CD4-positive, alpha-beta memory T cell (primary cell): ENCODE measurements at regions not wholly inside any gene's neighbourhood (a gene's known extent, or its start where the extent isn't known, plus 50 kb on each side); places are given as distances from the start of the nearest gene placed in this dataset.

Source experiments
- CTCF ChIA-PET: fragments of 350-600 bp; sonication (Branson Sonifier 250); formaldehyde crosslinking; loops from one replicate; lab custom pipeline; 2021; ENCODE audit warnings: inconsistent platforms; ENCODE audit not compliant: partially characterized antibody; lab: Charles Lee
- POLR2A ChIA-PET: fragments of 350-600 bp; sonication (Branson Sonifier 250); formaldehyde crosslinking; loops from one replicate; lab custom pipeline; 2021; ENCODE audit not compliant: partially characterized antibody; lab: Charles Lee
- DNase-seq, 5 donors: peaks; one replicate each; pipeline versions ENCODE4 v3.0.0 to v3.0.0-alpha.2; 2020 to 2022; ENCODE audit warnings: mixed read lengths in 1 of 5
- H3K27ac ChIP-seq: one replicate; pipeline ENCODE4 v1.7.0; 2013; ENCODE audit warnings: low read depth, low read length
- H3K27me3 ChIP-seq: 2 replicates; pipeline ENCODE4 v1.7.0; 2013; ENCODE audit warnings: mild to moderate bottlenecking, low read length, moderate library complexity; ENCODE audit not compliant: insufficient read depth
- H3K36me3 ChIP-seq: 2 replicates; pipeline ENCODE4 v1.7.0; 2013; ENCODE audit warnings: mild to moderate bottlenecking, low read length, moderate library complexity; ENCODE audit not compliant: insufficient read depth
- H3K4me1 ChIP-seq: 2 replicates; pipeline ENCODE4 v1.7.0; 2013; ENCODE audit warnings: mild to moderate bottlenecking, low read length, moderate library complexity; ENCODE audit not compliant: insufficient read depth
- H3K4me3 ChIP-seq, 2 donors: one replicate each; pipeline ENCODE4 v1.7.0; 2013; ENCODE audit warnings: low read length in 2 of 2, mild to moderate bottlenecking in 1 of 2
- H3K9me3 ChIP-seq, 2 donors: one replicate each; pipeline ENCODE4 v1.7.0; 2013; ENCODE audit warnings: low read length in 2 of 2, control low read depth in 1 of 2; ENCODE audit not compliant: control insufficient read depth in 1 of 2
- H3K27ac Mint-ChIP-seq, 7 donors: one replicate each; pipeline ENCODE4 v1.8.0; 2020 to 2021; ENCODE audit warnings: mixed read lengths in 7 of 7, mild to moderate bottlenecking in 6 of 7, inconsistent platforms in 3 of 7, moderate library complexity in 3 of 7
- H3K27me3 Mint-ChIP-seq, 2 donors: one replicate each; pipeline ENCODE4 v1.8.0; 2020 to 2021; ENCODE audit warnings: mixed read lengths in 2 of 2
- H3K36me3 Mint-ChIP-seq, 2 donors: one replicate each; pipeline ENCODE4 v1.8.0; 2020 to 2021; ENCODE audit warnings: mixed read lengths in 2 of 2, inconsistent platforms in 1 of 2, mild to moderate bottlenecking in 1 of 2
- H3K4me1 Mint-ChIP-seq, 4 donors: one replicate each; pipeline ENCODE4 v1.8.0; 2020 to 2021; ENCODE audit warnings: mixed read lengths in 4 of 4, mild to moderate bottlenecking in 1 of 4
- H3K4me3 Mint-ChIP-seq, 8 donors: one replicate each; pipeline ENCODE4 v1.8.0; 2020 to 2021; ENCODE audit warnings: mixed read lengths in 8 of 8, mild to moderate bottlenecking in 7 of 8, moderate library complexity in 6 of 8, inconsistent platforms in 3 of 8
- H3K9me3 Mint-ChIP-seq, 8 donors: one replicate each; pipeline ENCODE4 v1.8.0; 2020 to 2021; ENCODE audit warnings: mixed read lengths in 8 of 8, mild to moderate bottlenecking in 5 of 8, inconsistent platforms in 3 of 8, moderate library complexity in 1 of 8
- intact Hi-C: fragments of 100-400 bp; cut with micrococcal nuclease; formaldehyde crosslinking; loops from one replicate; pipeline ENCODE4 v1.15.1; 2023

GRCh38 chr10:30756151-30756550 lies 126.6 kb upstream of the LYZL2 start:
- H3K36me3 Mint-ChIP-seq: no peaks in the 10 kb centered on the region
- peaks cover 0 to 4% (median 0%) of the 10 kb centered on the region in 8 donors for H3K9me3 Mint-ChIP-seq
- H3K4me3 ChIP-seq: no peak overlapping the region
- H3K27me3 ChIP-seq: no peaks in the 10 kb centered on the region
- no peak overlapping the region for H3K4me3 Mint-ChIP-seq
- no peak overlapping the region for H3K27ac ChIP-seq
- H3K36me3 ChIP-seq: no peaks in the 10 kb centered on the region
- intact Hi-C loops: no loop called here
- ChIA-PET POLR2A (no interaction called here), CTCF (no interaction called here)
- peaks cover 0 to 3% of the 10 kb centered on the region in 2 donors for H3K27me3 Mint-ChIP-seq
- H3K9me3 ChIP-seq: no peaks in the 10 kb centered on the region
- H3K4me1 Mint-ChIP-seq: peaks cover 1 to 10% (median 7%) of the 10 kb centered on the region in 4 donors
- no peak for DNase-seq
- no peak overlapping the region for H3K27ac Mint-ChIP-seq
- peaks cover 3% of the 10 kb centered on the region for H3K4me1 ChIP-seq

GRCh38 chr10:30755441-30755953 lies 125.9 kb upstream of the LYZL2 start:
- H3K4me1 Mint-ChIP-seq: peaks cover 1 to 16% (median 11%) of the 10 kb centered on the region in 4 donors
- no peaks in the 10 kb centered on the region for H3K27me3 ChIP-seq
- no peak for DNase-seq
- POLR2A ChIA-PET: no interaction called here
- no peaks in the 10 kb centered on the region for H3K36me3 Mint-ChIP-seq
- peaks cover 4% of the 10 kb centered on the region for H3K4me1 ChIP-seq
- intact Hi-C loops: no loop called here
- no peak overlapping the region for H3K4me3 Mint-ChIP-seq
- H3K27ac ChIP-seq: no peak overlapping the region
- H3K36me3 ChIP-seq: no peaks in the 10 kb centered on the region
- H3K9me3 ChIP-seq: no peaks in the 10 kb centered on the region
- H3K9me3 Mint-ChIP-seq: no peaks in the 10 kb centered on the region
- no peak overlapping the region for H3K4me3 ChIP-seq
- CTCF ChIA-PET: interaction anchor here (0.8 to 1.0 kb wide), 3 partner anchors 1012 to 1249 kb away, joined by 3 read pairs; no protein-coding TSS in a partner anchor
- no peak overlapping the region for H3K27ac Mint-ChIP-seq
- peaks cover 0 to 3% of the 10 kb centered on the region in 2 donors for H3K27me3 Mint-ChIP-seq

- no peaks in the 10 kb centered on the region for H3K9me3 Mint-ChIP-seq
- no peak overlapping the region for H3K27ac Mint-ChIP-seq
- peaks cover 0 to 3% of the 10 kb centered on the region in 2 donors for H3K27me3 Mint-ChIP-seq
- peaks cover 6 to 30% (median 22%) of the 10 kb centered on the region in 4 donors for H3K4me1 Mint-ChIP-seq
- Histone ChIP-seq H3K4me3 (no peak overlapping the region), H3K36me3 (no peaks in the 10 kb centered on the region), H3K9me3 (no peaks in the 10 kb centered on the region), H3K27ac (no peak overlapping the region), H3K27me3 (no peaks in the 10 kb centered on the region), H3K4me1 (peaks cover 4% of the 10 kb centered on the region)
- no peaks in the 10 kb centered on the region for H3K36me3 Mint-ChIP-seq
- CTCF ChIA-PET: interaction anchor here (0.7 to 3.3 kb wide), 21 partner anchors 9 to 1110 kb away, joined by 3 to 22 read pairs (median 4); no protein-coding TSS in a partner anchor
- intact Hi-C loops: loop anchor here (1.0 kb wide), 2 partner anchors 1018 to 1056 kb away; no protein-coding TSS in a partner anchor
- no peak for DNase-seq
- POLR2A ChIA-PET: interaction anchor here (1.0 to 1.3 kb wide), 2 partner anchors 29 to 65 kb away, joined by 3 read pairs; no protein-coding TSS in a partner anchor
- H3K4me3 Mint-ChIP-seq: no peak overlapping the region
Measured at GRCh38 chr10:30752481-30752881, 122.9 kb upstream of the LYZL2 start.

GRCh38 chr10:30751678-30752331 lies 122.3 kb upstream of the LYZL2 start:
- H3K9me3 ChIP-seq: no peaks in the 10 kb centered on the region
- no peaks in the 10 kb centered on the region for H3K27me3 ChIP-seq
- Mint-ChIP-seq H3K36me3 (no peaks in the 10 kb centered on the region), H3K4me1 (peaks cover 6 to 30% (median 22%) of the 10 kb centered on the region in 4 donors), H3K27me3 (peaks cover 0 to 3% of the 10 kb centered on the region in 2 donors), H3K9me3 (no peaks in the 10 kb centered on the region), H3K27ac (peak overlapping the region in 3 of 7 donors; percentile 62 to 82 (median 64)), H3K4me3 (peak overlapping the region in 6 of 8 donors; percentile 7 to 69 (median 22))
- intact Hi-C loops: loop anchor here (1.0 kb wide), 2 partner anchors 1018 to 1056 kb away; no protein-coding TSS in a partner anchor
- ChIA-PET CTCF (interaction anchor here (0.5 to 3.3 kb wide), 23 partner anchors 9 to 1318 kb away, joined by 3 to 22 read pairs (median 4); no protein-coding TSS in a partner anchor), POLR2A (interaction anchor here (1.0 to 1.3 kb wide), 2 partner anchors 30 to 65 kb away, joined by 3 read pairs; no protein-coding TSS in a partner anchor)
- peaks cover 4% of the 10 kb centered on the region for H3K4me1 ChIP-seq
- peak; percentile 49 to 72 (median 61) for DNase-seq
- no peak overlapping the region for H3K4me3 ChIP-seq
- no peaks in the 10 kb centered on the region for H3K36me3 ChIP-seq
- no peak overlapping the region for H3K27ac ChIP-seq

- no peaks in the 10 kb centered on the region for H3K9me3 ChIP-seq
- POLR2A ChIA-PET: interaction anchor here (1.3 kb wide), 1 partner anchor 64 kb away, joined by 3 read pairs; no protein-coding TSS in a partner anchor
- peak overlapping the region in 5 of 8 donors; percentile 8 to 69 (median 27) for H3K4me3 Mint-ChIP-seq
- CTCF ChIA-PET: interaction anchor here (0.5 to 3.3 kb wide), 13 partner anchors 11 to 1319 kb away, joined by 3 to 22 read pairs (median 4); no protein-coding TSS in a partner anchor
- peaks cover 0 to 4% of the 10 kb centered on the region in 2 donors for H3K27me3 Mint-ChIP-seq
- intact Hi-C loops: no loop called here
- no peak overlapping the region for H3K27ac ChIP-seq
- no peaks in the 10 kb centered on the region for H3K36me3 ChIP-seq
- H3K27ac Mint-ChIP-seq: peak overlapping the region in 4 of 7 donors; percentile 3 to 74 (median 34)
- no peaks in the 10 kb centered on the region for H3K9me3 Mint-ChIP-seq
- peaks cover 6 to 30% (median 23%) of the 10 kb centered on the region in 4 donors for H3K4me1 Mint-ChIP-seq
- no peak overlapping the region for H3K4me3 ChIP-seq
- no peaks in the 10 kb centered on the region for H3K36me3 Mint-ChIP-seq
- H3K4me1 ChIP-seq: peaks cover 4% of the 10 kb centered on the region
- H3K27me3 ChIP-seq: no peaks in the 10 kb centered on the region
- DNase-seq: no peak
Measured at GRCh38 chr10:30750971-30751677, 121.6 kb upstream of the LYZL2 start.

- H3K27ac ChIP-seq: no peak overlapping the region
- H3K27me3 ChIP-seq: no peaks in the 10 kb centered on the region
- no peak overlapping the region for H3K27ac Mint-ChIP-seq
- intact Hi-C loops: no loop called here
- H3K4me3 ChIP-seq: no peak overlapping the region
- peaks cover 2 to 6% of the 10 kb centered on the region in 2 donors for H3K27me3 Mint-ChIP-seq
- H3K36me3 Mint-ChIP-seq: no peaks in the 10 kb centered on the region
- H3K9me3 ChIP-seq: no peaks in the 10 kb centered on the region
- H3K9me3 Mint-ChIP-seq: no peaks in the 10 kb centered on the region
- CTCF ChIA-PET: interaction anchor here (1.0 to 1.6 kb wide), 2 partner anchors 23 to 742 kb away, joined by 3 to 4 read pairs; no protein-coding TSS in a partner anchor
- POLR2A ChIA-PET: no interaction called here
- DNase-seq: no peak
- H3K36me3 ChIP-seq: no peaks in the 10 kb centered on the region
- peaks cover 6 to 32% (median 24%) of the 10 kb centered on the region in 4 donors for H3K4me1 Mint-ChIP-seq
- peaks cover 4% of the 10 kb centered on the region for H3K4me1 ChIP-seq
- H3K4me3 Mint-ChIP-seq: no peak overlapping the region
Measured at GRCh38 chr10:30749385-30749784, 119.8 kb upstream of the LYZL2 start.
